Astrocyte (in vitro differentiated cells and primary cell): ENCODE measurements at regions not wholly inside any gene's neighbourhood (a gene's known extent, or its start where the extent isn't known, plus 50 kb on each side); places are given as distances from the start of the nearest gene placed in this dataset.

ENCODE experiments used
- DNase-seq: peaks from one replicate; pipeline ENCODE4 v3.0.0-alpha.2; 2010; ENCODE audit warnings: low read depth
- FAIRE-seq: peaks from 2 replicates; lab custom pipeline; 2011; peaks lifted over from hg19 to GRCh38; lab: Jason Lieb, UNC
- H2AFZ ChIP-seq: 2 replicates; pipeline ENCODE4 v1.6.0; 2012; ENCODE audit warnings: low read depth, low read length, inconsistent platforms
- H3K27ac ChIP-seq: 2 replicates; pipeline ENCODE4 v1.5.1; 2011; ENCODE audit warnings: low read depth, low read length, inconsistent platforms
- H3K27me3 ChIP-seq: 2 replicates; pipeline ENCODE4 v1.6.0; 2011; ENCODE audit warnings: low read length, inconsistent platforms; ENCODE audit not compliant: insufficient read depth
- H3K36me3 ChIP-seq: 2 replicates; pipeline ENCODE4 v1.5.1; 2011; ENCODE audit warnings: low read length, inconsistent platforms; ENCODE audit not compliant: insufficient read depth
- H3K4me1 ChIP-seq: 2 replicates; pipeline ENCODE4 v1.5.1; 2011; ENCODE audit warnings: low read length, inconsistent platforms; ENCODE audit not compliant: insufficient read depth
- H3K4me2 ChIP-seq: 2 replicates; pipeline ENCODE4 v1.6.0; 2012; ENCODE audit warnings: low read length, inconsistent platforms
- H3K4me3 ChIP-seq: 2 replicates; pipeline ENCODE4 v1.5.1; 2011; ENCODE audit warnings: low read depth, mild to moderate bottlenecking, low read length, inconsistent platforms; ENCODE audit not compliant: insufficient read depth
- H3K79me2 ChIP-seq: 2 replicates; pipeline ENCODE4 v1.6.0; 2012; ENCODE audit warnings: mild to moderate bottlenecking, low read length, inconsistent platforms; ENCODE audit not compliant: insufficient read depth
- H3K9ac ChIP-seq: 2 replicates; pipeline ENCODE4 v1.6.0; 2012; ENCODE audit warnings: mild to moderate bottlenecking, low read length, inconsistent platforms
- H3K9me3 ChIP-seq: 2 replicates; pipeline ENCODE4 v1.5.1; 2012; ENCODE audit warnings: low read depth, mild to moderate bottlenecking, low read length, inconsistent platforms; ENCODE audit not compliant: insufficient read depth
- H4K20me1 ChIP-seq: 2 replicates; pipeline ENCODE4 v1.6.0; 2012; ENCODE audit warnings: low read length, inconsistent platforms; ENCODE audit not compliant: insufficient read depth
- H3K27ac Mint-ChIP-seq: one replicate; pipeline ENCODE4 v1.8.0; 2021; ENCODE audit warnings: mild to moderate bottlenecking, mixed read lengths; ENCODE audit not compliant: unreplicated experiment
- H3K27me3 Mint-ChIP-seq: one replicate; pipeline ENCODE4 v1.8.0; 2021; ENCODE audit warnings: low read depth, mixed read lengths; ENCODE audit not compliant: unreplicated experiment
- H3K36me3 Mint-ChIP-seq: one replicate; pipeline ENCODE4 v1.8.0; 2021; ENCODE audit warnings: low read depth, mixed read lengths; ENCODE audit not compliant: unreplicated experiment
- H3K4me1 Mint-ChIP-seq: one replicate; pipeline ENCODE4 v1.8.0; 2021; ENCODE audit warnings: low read depth, mixed read lengths; ENCODE audit not compliant: unreplicated experiment
- H3K4me3 Mint-ChIP-seq: one replicate; pipeline ENCODE4 v1.8.0; 2021; ENCODE audit warnings: mild to moderate bottlenecking, moderate library complexity, mixed read lengths; ENCODE audit not compliant: unreplicated experiment
- H3K9me3 Mint-ChIP-seq: one replicate; pipeline ENCODE4 v1.8.0; 2021; ENCODE audit warnings: mild to moderate bottlenecking, mixed read lengths; ENCODE audit not compliant: unreplicated experiment
- EZH2 ChIP-seq: IDR thresholded peaks from 2 replicates; pipeline ENCODE4 v1.6.1; 2012; ENCODE audit warnings: mild to moderate bottlenecking, low read length, inconsistent platforms; ENCODE audit not compliant: insufficient read depth
- TF ChIP-seq, protein P1 (sequence below): IDR thresholded peaks from 2 replicates; pipeline ENCODE4 v1.5.1; 2011; ENCODE audit warnings: low read depth, mild to moderate bottlenecking, inconsistent platforms, low read length, moderate library complexity; ENCODE audit not compliant: insufficient read depth

GRCh38 chr5:92566113-92566786 is 1014.8 kb downstream of the NR2F1-AS1 start:
- no peaks in the 10 kb centered on the region for H3K9me3 Mint-ChIP-seq
- no peak overlapping the region for H2AFZ ChIP-seq

DNA sequence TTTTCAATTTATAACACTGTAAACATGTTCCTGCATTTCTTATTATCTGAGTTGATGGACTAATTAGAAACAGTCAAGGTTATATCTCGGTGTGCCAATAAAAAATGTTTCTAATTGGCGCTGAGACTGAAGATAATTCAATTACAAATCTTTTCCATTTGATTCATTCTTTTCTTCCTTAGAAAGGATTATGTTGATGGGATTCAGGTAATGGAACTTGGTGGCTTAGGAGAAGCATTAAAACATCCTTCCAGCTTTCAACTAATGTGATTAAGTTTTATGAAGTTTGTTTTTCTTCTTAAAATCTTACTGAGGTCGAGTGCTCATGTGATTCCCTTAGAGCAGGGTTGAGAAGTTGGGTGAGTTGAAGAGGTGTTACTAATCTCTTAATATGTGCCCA is 1015.3 kb downstream of the NR2F1-AS1 start:
- Histone ChIP-seq H3K9ac (no peak overlapping the region), H3K79me2 (no peaks in the 10 kb centered on the region), H4K20me1 (no peaks in the 10 kb centered on the region), H3K4me3 (no peak overlapping the region), H3K9me3 (no peaks in the 10 kb centered on the region), H3K4me1 (peaks cover 17% of the 10 kb centered on the region), H2AFZ (no peak overlapping the region), H3K36me3 (no peaks in the 10 kb centered on the region), H3K4me2 (no peak overlapping the region), H3K27me3 (no peaks in the 10 kb centered on the region), H3K27ac (no peak overlapping the region)
- TF ChIP-seq, protein P1, sequence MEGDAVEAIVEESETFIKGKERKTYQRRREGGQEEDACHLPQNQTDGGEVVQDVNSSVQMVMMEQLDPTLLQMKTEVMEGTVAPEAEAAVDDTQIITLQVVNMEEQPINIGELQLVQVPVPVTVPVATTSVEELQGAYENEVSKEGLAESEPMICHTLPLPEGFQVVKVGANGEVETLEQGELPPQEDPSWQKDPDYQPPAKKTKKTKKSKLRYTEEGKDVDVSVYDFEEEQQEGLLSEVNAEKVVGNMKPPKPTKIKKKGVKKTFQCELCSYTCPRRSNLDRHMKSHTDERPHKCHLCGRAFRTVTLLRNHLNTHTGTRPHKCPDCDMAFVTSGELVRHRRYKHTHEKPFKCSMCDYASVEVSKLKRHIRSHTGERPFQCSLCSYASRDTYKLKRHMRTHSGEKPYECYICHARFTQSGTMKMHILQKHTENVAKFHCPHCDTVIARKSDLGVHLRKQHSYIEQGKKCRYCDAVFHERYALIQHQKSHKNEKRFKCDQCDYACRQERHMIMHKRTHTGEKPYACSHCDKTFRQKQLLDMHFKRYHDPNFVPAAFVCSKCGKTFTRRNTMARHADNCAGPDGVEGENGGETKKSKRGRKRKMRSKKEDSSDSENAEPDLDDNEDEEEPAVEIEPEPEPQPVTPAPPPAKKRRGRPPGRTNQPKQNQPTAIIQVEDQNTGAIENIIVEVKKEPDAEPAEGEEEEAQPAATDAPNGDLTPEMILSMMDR = no peak
- no peak for TF ChIP-seq EZH2
- no peak overlapping the region for H3K4me3 Mint-ChIP-seq
- peaks cover 12% of the 10 kb centered on the region for H3K4me1 Mint-ChIP-seq
- no peaks in the 10 kb centered on the region for H3K9me3 Mint-ChIP-seq
- no peak for DNase-seq
- H3K36me3 Mint-ChIP-seq = no peaks in the 10 kb centered on the region
- FAIRE-seq = no peak
- no peak overlapping the region for H3K27ac Mint-ChIP-seq
- no peaks in the 10 kb centered on the region for H3K27me3 Mint-ChIP-seq

More at GRCh38 chr5:92566113-92566786, 1014.8 kb downstream of the NR2F1-AS1 start:
- Histone ChIP-seq H3K79me2 (no peaks in the 10 kb centered on the region), H3K27me3 (no peaks in the 10 kb centered on the region), H3K9me3 (no peaks in the 10 kb centered on the region), H3K4me2 (no peak overlapping the region), H3K36me3 (no peaks in the 10 kb centered on the region), H3K9ac (no peak overlapping the region), H3K4me3 (no peak overlapping the region), H4K20me1 (no peaks in the 10 kb centered on the region), H3K4me1 (peaks cover 12% of the 10 kb centered on the region), H3K27ac (no peak overlapping the region)
- H3K27ac Mint-ChIP-seq = no peak overlapping the region
- H3K4me1 Mint-ChIP-seq = peaks cover 7% of the 10 kb centered on the region
- no peaks in the 10 kb centered on the region for H3K36me3 Mint-ChIP-seq
- no peaks in the 10 kb centered on the region for H3K27me3 Mint-ChIP-seq
- no peak overlapping the region for H3K4me3 Mint-ChIP-seq
- no peak for DNase-seq
- FAIRE-seq = no peak
- TF ChIP-seq EZH2 = no peak
- TF ChIP-seq, protein P1 = no peak

GRCh38 chr5:92562065-92562464 is 1019.0 kb downstream of the NR2F1-AS1 start:
- DNase-seq (no peak), FAIRE-seq (no peak)
- no peaks in the 10 kb centered on the region for H3K79me2 ChIP-seq
- H3K4me1 ChIP-seq = peaks cover 30% of the 10 kb centered on the region
- Mint-ChIP-seq H3K4me3 (no peak overlapping the region), H3K36me3 (no peaks in the 10 kb centered on the region), H3K27me3 (no peaks in the 10 kb centered on the region), H3K4me1 (peaks cover 26% of the 10 kb centered on the region), H3K9me3 (no peaks in the 10 kb centered on the region), H3K27ac (peak overlapping the region; percentile 97)
- no peaks in the 10 kb centered on the region for H3K9me3 ChIP-seq
- peak overlapping the region; percentile 23 for H3K9ac ChIP-seq
- peak overlapping the region; percentile 71 for H3K4me2 ChIP-seq
- TF ChIP-seq EZH2 = no peak
- H4K20me1 ChIP-seq = no peaks in the 10 kb centered on the region
- H3K4me3 ChIP-seq = no peak overlapping the region
- H3K27ac ChIP-seq = peak overlapping the region; percentile 70
- H3K27me3 ChIP-seq = no peaks in the 10 kb centered on the region
- no peak overlapping the region for H2AFZ ChIP-seq
- no peaks in the 10 kb centered on the region for H3K36me3 ChIP-seq
